Endothelial cell of umbilical vein (primary cell): ENCODE measurements at regions not wholly inside any gene's neighbourhood (a gene's known extent, or its start where the extent isn't known, plus 50 kb on each side); places are given as distances from the start of the nearest gene placed in this dataset.

Experiments
- BruUV-seq: library from RNA; stranded (reverse); fragments of 400-500 nt; replicated peaks from 2 replicates; lab custom pipeline; 2021; lab: Mats Ljungman, UMichigan
- CTCF ChIA-PET: fragments of 300-600, 350-600 bp; sonication (Branson Sonifier 250); formaldehyde crosslinking; loops from one replicate; lab custom pipeline; 2021; ENCODE audit warnings: antibody characterized with exemption, inconsistent platforms; lab: Charles Lee
- POLR2A ChIA-PET: fragments of 300-600, 350-600 bp; sonication (Branson Sonifier 250); formaldehyde crosslinking; loops from one replicate; lab custom pipeline; 2021; ENCODE audit warnings: antibody characterized with exemption, inconsistent platforms; lab: Charles Lee
- DNase-seq: peaks from one replicate; pipeline ENCODE4 v3.0.0-alpha.2; 2011; ENCODE audit warnings: low read depth, low spot score
- FAIRE-seq: peaks from 2 replicates; lab custom pipeline; 2011; peaks lifted over from hg19 to GRCh38; lab: Jason Lieb, UNC
- H2AFZ ChIP-seq: 2 replicates; pipeline ENCODE4 v1.6.0; 2012; ENCODE audit warnings: low read depth, low read length, control low read depth, inconsistent platforms
- H3K27ac ChIP-seq: 2 replicates; pipeline ENCODE4 v1.5.1; 2011; ENCODE audit warnings: low read depth, mild to moderate bottlenecking, control low read depth, low read length, moderate library complexity; ENCODE audit not compliant: insufficient read depth
- H3K27me3 ChIP-seq, 2 experiments: 2 replicates each; pipeline versions ENCODE4 v1.6.0 to v1.6.1; 2011; ENCODE audit warnings: low read length in 2 of 2, mixed read lengths in 1 of 2; ENCODE audit not compliant: control insufficient read depth in 2 of 2, insufficient read depth in 2 of 2
- H3K36me3 ChIP-seq, 2 experiments: 2 replicates in 1 of 2; 3 replicates in 1 of 2; pipeline ENCODE4 v1.5.1; 2011; ENCODE audit warnings: low read length in 2 of 2, mild to moderate bottlenecking in 1 of 2, moderate library complexity in 1 of 2; ENCODE audit not compliant: control insufficient read depth in 2 of 2, insufficient read depth in 2 of 2; ENCODE audit errors: extremely low read depth in 1 of 2
- H3K4me1 ChIP-seq: 3 replicates; pipeline ENCODE4 v1.5.1; 2011; ENCODE audit warnings: mild to moderate bottlenecking, low read length; ENCODE audit not compliant: control insufficient read depth, insufficient read depth; ENCODE audit errors: extremely low read depth
- H3K4me2 ChIP-seq: 2 replicates; pipeline ENCODE4 v1.6.1; 2011; ENCODE audit warnings: low read length, control low read depth, mixed read lengths; ENCODE audit not compliant: insufficient read depth
- H3K4me3 ChIP-seq, 3 experiments: fragments of 200-600 bp in 1 of 3; sonication (generic), shearing (Covaris generic) in 1 of 3; replicated peaks in 1 of 3; 2 replicates each; pipeline ENCODE4 v1.5.1; 2011 to 2016; ENCODE audit warnings: control low read depth in 3 of 3, low read length in 3 of 3, mild to moderate bottlenecking in 2 of 3, inconsistent platforms in 1 of 3, low read depth in 1 of 3, moderate library complexity in 1 of 3; ENCODE audit not compliant: insufficient read depth in 1 of 3
- H3K79me2 ChIP-seq: 2 replicates; pipeline ENCODE4 v1.6.0; 2012; ENCODE audit warnings: low read length, inconsistent platforms; ENCODE audit not compliant: control insufficient read depth, insufficient read depth
- H3K9ac ChIP-seq: replicated peaks from 2 replicates; pipeline ENCODE3; 2011; ENCODE audit warnings: low read length, control low read depth; ENCODE audit not compliant: insufficient read depth; ENCODE audit errors: extremely low read depth
- H3K9me1 ChIP-seq: replicated peaks from 3 replicates; pipeline ENCODE4 v1.6.0; 2011; ENCODE audit warnings: mild to moderate bottlenecking, low read length; ENCODE audit not compliant: control insufficient read depth, insufficient read depth; ENCODE audit errors: extremely low read depth
- H3K9me3 ChIP-seq: replicated peaks from 2 replicates; pipeline ENCODE4 v1.5.1; 2012; ENCODE audit warnings: low read length, inconsistent platforms; ENCODE audit not compliant: control insufficient read depth, insufficient read depth
- H4K20me1 ChIP-seq: replicated peaks from 2 replicates; pipeline ENCODE3; 2011; ENCODE audit warnings: mild to moderate bottlenecking, low read length; ENCODE audit not compliant: control insufficient read depth, insufficient read depth; ENCODE audit errors: extremely low read depth
- CTCF ChIP-seq, 2 donors: IDR thresholded peaks; 1 replicate in 1 of 2; 2 replicates in 1 of 2; pipeline ENCODE4 v1.5.1; 2011; ENCODE audit warnings: low read length in 2 of 2, mild to moderate bottlenecking in 2 of 2, moderate library complexity in 2 of 2, control low read depth in 1 of 2, inconsistent platforms in 1 of 2, low read depth in 1 of 2; ENCODE audit not compliant: insufficient read depth in 1 of 2; ENCODE audit errors: extremely low read depth in 1 of 2
- EZH2 ChIP-seq: IDR thresholded peaks from 2 replicates; pipeline ENCODE4 v1.6.1; 2012; ENCODE audit warnings: borderline replicate concordance, low read depth, mild to moderate bottlenecking, moderate library complexity, low read length, inconsistent platforms; ENCODE audit not compliant: severe bottlenecking
- FOS ChIP-seq: IDR thresholded peaks from 2 replicates; pipeline ENCODE4 v1.6.1; 2011; ENCODE audit warnings: mild to moderate bottlenecking, low read length, moderate library complexity, borderline replicate concordance; ENCODE audit not compliant: insufficient read depth
- GATA2 ChIP-seq: IDR thresholded peaks from 2 replicates; pipeline ENCODE4 v1.7.0; 2011; ENCODE audit warnings: low read depth, mild to moderate bottlenecking, moderate library complexity, mixed read lengths, low read length; ENCODE audit not compliant: insufficient read length, insufficient read depth
- JUN ChIP-seq: IDR thresholded peaks from 2 replicates; pipeline ENCODE4 v1.6.1; 2011; ENCODE audit warnings: borderline replicate concordance, low read depth; ENCODE audit not compliant: insufficient read length, insufficient read depth
- MAX ChIP-seq: IDR thresholded peaks from 2 replicates; pipeline ENCODE4 v1.6.1; 2011; ENCODE audit not compliant: insufficient read depth, insufficient read length
- MYC ChIP-seq: IDR thresholded peaks from one replicate; pipeline ENCODE4 v1.6.1; 2011; ENCODE audit warnings: mild to moderate bottlenecking, low read depth, low read length
- POLR2A ChIP-seq: IDR thresholded peaks from 2 replicates; pipeline ENCODE4 v1.6.1; 2012; ENCODE audit warnings: low read depth, mild to moderate bottlenecking, control low read depth, low read length
- POLR2AphosphoS5 ChIP-seq: IDR thresholded peaks from 2 replicates; pipeline ENCODE4 v1.6.1; 2012; ENCODE audit warnings: low read depth, mild to moderate bottlenecking, control low read depth, low read length, moderate library complexity; ENCODE audit not compliant: insufficient read depth
- dilution Hi-C: fragments of 300-500 bp; cut with MboI; formaldehyde crosslinking; loops from one replicate; pipeline ENCODE4 v1.15.0; 2019; ENCODE audit warnings: low sequenced_read_pairs; ENCODE audit not compliant: extremely low pct_ligation_motif_present
- intact Hi-C: fragments of 100-400 bp; cut with micrococcal nuclease; formaldehyde crosslinking; loops from one replicate; pipeline ENCODE4 v1.10.0; 2022

DNA sequence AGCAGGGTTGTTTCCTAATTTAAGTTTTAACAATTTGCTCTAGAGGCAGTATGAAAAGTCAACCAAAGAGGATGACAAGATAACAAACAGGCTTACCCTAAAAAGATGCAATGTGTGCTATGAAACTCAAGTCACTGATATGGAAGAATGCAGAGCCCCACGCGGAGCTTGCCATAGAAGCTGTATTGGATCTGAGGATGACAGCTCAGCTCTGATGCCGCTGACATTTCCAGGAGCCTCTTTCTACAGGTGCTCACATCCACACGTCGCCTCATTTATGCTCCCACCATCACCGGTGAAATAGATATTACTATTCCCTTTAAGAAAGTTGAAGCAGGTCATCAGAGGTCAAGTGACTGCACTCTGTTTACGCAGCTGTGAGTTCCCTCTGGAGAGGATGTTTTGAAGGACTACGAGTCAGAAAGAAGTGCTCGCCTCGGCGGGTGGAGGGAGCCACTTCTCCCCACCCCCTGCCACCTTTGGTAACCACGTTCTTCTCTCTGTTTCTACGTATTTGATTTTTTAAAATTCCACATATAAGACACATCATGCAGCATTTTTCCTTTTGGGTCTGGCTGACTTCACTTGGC, 275.4 kb downstream of the GLRX3 start:
- dilution Hi-C loops, result no loop called here

More for the DNA sequence above, 275.4 kb downstream of the GLRX3 start:
- H3K36me3 ChIP-seq, result no peaks in the 10 kb centered on the region
- H3K9ac ChIP-seq, result no peak overlapping the region
- FAIRE-seq (no peak), DNase-seq (no peak)
- POLR2A ChIA-PET, result no interaction called here
- no peak overlapping the region for H3K4me3 ChIP-seq
- TF ChIP-seq EZH2 (no peak), POLR2A (no peak), POLR2AphosphoS5 (no peak), MAX (no peak), GATA2 (no peak), CTCF (IDR thresholded peaks at IDR 0.05; ENCODE audit: extremely low read depth in 1 of 2, insufficient read depth in 1 of 2, low read depth in 1 of 2, low read length in 2 of 2) (no peak), FOS (no peak), JUN (no peak), MYC (no peak)
- CTCF ChIA-PET, result no interaction called here
- H3K9me3 ChIP-seq, result peaks cover 2% of the 10 kb centered on the region
- H3K9me1 ChIP-seq, result no peaks in the 10 kb centered on the region
- H3K79me2 ChIP-seq, result no peaks in the 10 kb centered on the region
- intact Hi-C loops, result no loop called here
- BruUV-seq, result no TSS peak
- H4K20me1 ChIP-seq, result no peaks in the 10 kb centered on the region
- H3K27me3 ChIP-seq, result no peaks in the 10 kb centered on the region
- no peak overlapping the region for H2AFZ ChIP-seq
- no peak overlapping the region for H3K27ac ChIP-seq
- no peaks in the 10 kb centered on the region for H3K4me1 ChIP-seq
- H3K4me2 ChIP-seq, result no peak overlapping the region
